ENCODE measurements at regions not wholly inside any gene's neighbourhood (a gene's known extent, or its start where the extent isn't known, plus 50 kb on each side); places are given as distances from the start of the nearest gene placed in this dataset.

GRCh38 chr7:46202379-46202778 lies 281.3 kb upstream of the IGFBP3 start:
- Histone ChIP-seq H4K20me1 (ENCODE audit: insufficient read depth, low read length) (no peaks in the 10 kb centered on the region), H3K4me1 (ENCODE audit: control insufficient read depth, insufficient read depth, low read length) (peaks cover 6% of the 10 kb centered on the region), H3K9me3 (ENCODE audit: control insufficient read depth, insufficient read depth, low read length) (no peaks in the 10 kb centered on the region), H3K36me3 (ENCODE audit: control insufficient read depth, insufficient read depth, low read length) (no peaks in the 10 kb centered on the region), H2BK20ac (ENCODE audit: low read depth, low read length) (no peak overlapping the region), H2AK5ac (ENCODE audit: low read depth, low read length) (no peak overlapping the region), H3K4me2 (ENCODE audit: low read depth, low read length) (no peak overlapping the region), H2BK5ac (ENCODE audit: low read depth, low read length, poor library complexity, severe bottlenecking) (no peak overlapping the region), H3K27ac (ENCODE audit: insufficient read depth, low read length) (no peak overlapping the region), H2AFZ (replicated peaks; ENCODE audit: low read length, poor library complexity) (no peak overlapping the region), H4K8ac (ENCODE audit: low read depth in 2 of 2, low read length in 2 of 2) (no peak overlapping the region), H3K4me3 (ENCODE audit: insufficient read depth, low read depth, low read length) (no peak overlapping the region), H3K14ac (replicated peaks; ENCODE audit: low read depth, low read length) (no peak overlapping the region), H2AK9ac (replicated peaks; ENCODE audit: low read depth, low read length, poor library complexity) (no peak overlapping the region), H3K9me1 (ENCODE audit: insufficient read depth, low read length) (peaks cover 4% of the 10 kb centered on the region; the same call in 1 of the 2 replicates), H3K79me1 (ENCODE audit: low read depth in 1 of 2, low read length in 2 of 2) (no peaks in the 10 kb centered on the region), H3K27me3 (ENCODE audit: control insufficient read depth, insufficient read depth, low read length) (no peaks in the 10 kb centered on the region), H2BK120ac (ENCODE audit: low read depth, low read length) (no peak overlapping the region), H4K91ac (ENCODE audit: insufficient read depth, low read depth, low read length) (no peak overlapping the region), H4K5ac (ENCODE audit: low read depth, low read length) (no peak overlapping the region), H3K56ac (ENCODE audit: extremely low read depth, insufficient read depth, low read length) (no peak overlapping the region), H3K23ac (ENCODE audit: low read depth, low read length) (no peak overlapping the region), H3K4ac (ENCODE audit: low read depth, low read length) (no peak overlapping the region), H2BK15ac (ENCODE audit: low read depth, low read length) (no peak overlapping the region), H3K18ac (ENCODE audit: low read depth, low read length) (no peak overlapping the region), H3K9ac (ENCODE audit: low read depth, low read length) (no peak overlapping the region)
- ChIA-PET POLR2A (ENCODE audit: unreplicated experiment) (no interaction called here), CTCF (no interaction called here)
- WGBS, 2 experiments (ENCODE audit: extremely low coverage in 2 of 2, insufficient read length in 1 of 2): no CpG with 5 or more reads among the region's 2 CpGs
- ATAC-seq (ENCODE audit: low read depth): no peak
- no TSS peak for BruUV-seq (replicated peaks)
- no peak for DNase-seq
- in situ Hi-C loops (cut with MboI; ENCODE audit: low sequenced_read_pairs): no loop called here
- TF ChIP-seq MXI1 (IDR thresholded peaks at IDR 0.05; ENCODE audit: borderline replicate concordance, low read depth, low read length) (no peak), MAZ (IDR thresholded peaks at IDR 0.05; ENCODE audit: borderline replicate concordance, low read depth, low read length) (no peak), RCOR1 (IDR thresholded peaks at IDR 0.05; ENCODE audit: insufficient replicate concordance, low read length) (no peak), CEBPB (IDR thresholded peaks at IDR 0.05; ENCODE audit: low read depth, low read length) (no peak), MAFK (IDR thresholded peaks at IDR 0.05; ENCODE audit: low read depth, low read length) (no peak), POLR2A (IDR thresholded peaks at IDR 0.05; ENCODE audit: low read depth, low read length) (no peak), RFX5 (IDR thresholded peaks at IDR 0.05; ENCODE audit: low read depth, low read length) (no peak), USF2 (IDR thresholded peaks at IDR 0.05; ENCODE audit: low read depth, low read length) (no peak), BHLHE40 (IDR thresholded peaks at IDR 0.05; ENCODE audit: low read depth, low read length) (no peak), FOS (IDR thresholded peaks at IDR 0.05; ENCODE audit: low read depth, low read length) (no peak), ELK1 (IDR thresholded peaks at IDR 0.05; ENCODE audit: borderline replicate concordance, low read depth, low read length) (no peak), CHD1 (IDR thresholded peaks at IDR 0.05; ENCODE audit: low read depth, low read length) (no peak), NFE2L2 (IDR thresholded peaks at IDR 0.05; ENCODE audit: low read depth, low read length) (no peak), RAD21 (IDR thresholded peaks at IDR 0.05; ENCODE audit: low read length) (no peak), SMC3 (IDR thresholded peaks at IDR 0.05; ENCODE audit: low read depth, low read length) (no peak)
- TF ChIP-seq, protein P1, sequence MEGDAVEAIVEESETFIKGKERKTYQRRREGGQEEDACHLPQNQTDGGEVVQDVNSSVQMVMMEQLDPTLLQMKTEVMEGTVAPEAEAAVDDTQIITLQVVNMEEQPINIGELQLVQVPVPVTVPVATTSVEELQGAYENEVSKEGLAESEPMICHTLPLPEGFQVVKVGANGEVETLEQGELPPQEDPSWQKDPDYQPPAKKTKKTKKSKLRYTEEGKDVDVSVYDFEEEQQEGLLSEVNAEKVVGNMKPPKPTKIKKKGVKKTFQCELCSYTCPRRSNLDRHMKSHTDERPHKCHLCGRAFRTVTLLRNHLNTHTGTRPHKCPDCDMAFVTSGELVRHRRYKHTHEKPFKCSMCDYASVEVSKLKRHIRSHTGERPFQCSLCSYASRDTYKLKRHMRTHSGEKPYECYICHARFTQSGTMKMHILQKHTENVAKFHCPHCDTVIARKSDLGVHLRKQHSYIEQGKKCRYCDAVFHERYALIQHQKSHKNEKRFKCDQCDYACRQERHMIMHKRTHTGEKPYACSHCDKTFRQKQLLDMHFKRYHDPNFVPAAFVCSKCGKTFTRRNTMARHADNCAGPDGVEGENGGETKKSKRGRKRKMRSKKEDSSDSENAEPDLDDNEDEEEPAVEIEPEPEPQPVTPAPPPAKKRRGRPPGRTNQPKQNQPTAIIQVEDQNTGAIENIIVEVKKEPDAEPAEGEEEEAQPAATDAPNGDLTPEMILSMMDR (conservative IDR thresholded peaks at IDR 0.05; ENCODE audit: low read depth, low read length): no peak
- intact Hi-C loops (cut with micrococcal nuclease): no loop called here
- dilution Hi-C loops (cut with HindIII; ENCODE audit: low sequenced_read_pairs, unreplicated experiment): no loop called here

All from IMR-90 (cell line).